ENCODE measurements at regions not wholly inside any gene's neighbourhood (a gene's known extent, or its start where the extent isn't known, plus 50 kb on each side); places are given as distances from the start of the nearest gene placed in this dataset.

DNA sequence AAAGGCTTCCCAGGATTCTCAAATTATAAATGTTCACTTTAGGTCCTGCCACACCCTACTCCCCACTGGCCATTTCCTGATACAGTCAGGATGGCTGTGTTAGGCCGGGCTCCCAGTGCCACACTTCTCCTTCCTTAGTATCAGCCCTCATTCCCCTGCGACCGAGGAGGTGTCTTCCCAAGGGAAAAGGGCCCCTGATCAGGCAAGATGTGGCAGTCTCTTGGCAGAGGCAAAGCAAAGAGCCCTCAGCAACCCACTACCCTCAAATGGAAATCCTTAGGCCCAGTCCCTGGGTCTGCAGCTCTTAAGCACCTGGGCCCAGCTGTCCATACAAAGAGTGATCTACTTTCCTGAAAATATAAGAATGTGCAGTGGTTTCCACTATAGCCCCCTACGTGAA, 96.5 kb upstream of the VASH1 start:
- no peak for DNase-seq (ENCODE audit: low spot score)

- DNase-seq (ENCODE audit: low spot score), result no peak
Measured at GRCh38 chr14:76666746-76667145, 94.5 kb upstream of the VASH1 start.

DNA sequence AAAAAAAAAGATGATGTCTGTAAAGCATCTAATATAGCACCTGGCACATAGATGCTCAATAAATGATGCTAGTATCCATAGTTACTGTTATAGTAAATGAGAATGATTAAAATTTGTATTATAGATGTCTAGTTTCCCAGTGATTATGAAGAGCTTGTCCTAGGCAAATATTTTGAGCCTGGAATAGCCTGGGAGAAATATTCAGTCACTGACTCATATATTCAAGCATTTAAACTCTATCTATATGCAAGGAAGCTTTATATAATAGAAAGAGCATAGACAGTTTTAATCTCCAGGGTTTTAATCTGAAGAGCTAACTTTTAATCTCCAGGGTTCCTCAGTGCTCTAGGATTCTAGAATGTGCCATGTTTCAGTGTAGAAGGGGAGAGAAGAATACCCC, 91.5 kb upstream of the VASH1 start:
- DNase-seq (ENCODE audit: low spot score), result no peak

DNA sequence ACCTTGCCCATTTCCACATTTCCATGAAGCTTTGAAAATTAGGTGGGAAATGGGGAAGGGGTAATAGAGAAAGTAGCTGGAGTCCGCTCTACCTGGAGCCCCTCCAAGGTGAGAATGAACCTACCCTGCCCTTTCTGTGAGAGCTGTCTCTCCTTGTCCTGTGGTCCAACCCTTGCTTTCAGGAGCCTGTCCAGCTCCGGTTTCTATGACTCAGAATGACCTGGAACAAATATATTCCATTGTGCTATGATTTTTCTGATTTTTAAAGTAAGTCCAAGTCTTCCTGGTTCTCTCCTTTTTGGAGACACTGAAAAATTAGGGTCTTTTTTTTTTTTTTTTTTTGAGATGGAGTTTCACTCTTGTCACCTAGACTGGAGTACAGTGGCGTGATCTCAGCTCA, 89.1 kb upstream of the VASH1 start:
- no peak for DNase-seq (ENCODE audit: low spot score)

GRCh38 chr14:76673261-76673660, 88.0 kb upstream of the VASH1 start:
- no peak for DNase-seq (ENCODE audit: low spot score)

- no peak for DNase-seq (ENCODE audit: low spot score)
Measured at GRCh38 chr14:76675046-76675445, 86.2 kb upstream of the VASH1 start.

- no peak for DNase-seq (ENCODE audit: low spot score)
Measured at GRCh38 chr14:76676539-76676938, 84.7 kb upstream of the VASH1 start.

DNA sequence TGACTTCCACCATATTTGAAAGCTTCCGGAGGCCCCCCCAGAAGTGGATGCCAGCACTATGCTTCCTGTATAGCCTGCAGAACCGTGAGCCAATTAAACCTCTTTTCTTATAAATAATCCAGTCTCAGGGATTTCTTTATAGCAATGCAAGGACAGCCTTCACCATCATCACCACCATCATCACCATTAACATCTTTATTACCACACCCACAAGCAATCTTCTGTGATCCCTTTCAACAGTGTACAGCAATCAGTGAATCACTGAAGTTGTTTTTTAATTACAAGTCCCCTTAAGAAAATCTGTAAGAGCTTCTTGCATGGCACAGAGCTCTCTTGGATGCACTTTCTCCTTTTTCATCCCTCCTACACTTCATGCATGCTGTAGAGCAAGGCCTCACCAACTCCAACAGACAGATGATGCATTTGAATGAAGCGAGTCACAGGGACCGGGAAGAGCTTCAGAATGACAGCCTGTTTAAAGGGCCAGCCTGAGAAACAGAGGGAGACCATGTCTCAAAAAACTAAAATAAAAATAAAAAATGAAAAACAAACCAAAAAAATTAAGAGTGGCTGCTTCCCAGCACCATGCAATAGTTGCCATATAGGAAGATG, 83.6 kb upstream of the VASH1 start:
- no peak for DNase-seq (ENCODE audit: low spot score)

DNA sequence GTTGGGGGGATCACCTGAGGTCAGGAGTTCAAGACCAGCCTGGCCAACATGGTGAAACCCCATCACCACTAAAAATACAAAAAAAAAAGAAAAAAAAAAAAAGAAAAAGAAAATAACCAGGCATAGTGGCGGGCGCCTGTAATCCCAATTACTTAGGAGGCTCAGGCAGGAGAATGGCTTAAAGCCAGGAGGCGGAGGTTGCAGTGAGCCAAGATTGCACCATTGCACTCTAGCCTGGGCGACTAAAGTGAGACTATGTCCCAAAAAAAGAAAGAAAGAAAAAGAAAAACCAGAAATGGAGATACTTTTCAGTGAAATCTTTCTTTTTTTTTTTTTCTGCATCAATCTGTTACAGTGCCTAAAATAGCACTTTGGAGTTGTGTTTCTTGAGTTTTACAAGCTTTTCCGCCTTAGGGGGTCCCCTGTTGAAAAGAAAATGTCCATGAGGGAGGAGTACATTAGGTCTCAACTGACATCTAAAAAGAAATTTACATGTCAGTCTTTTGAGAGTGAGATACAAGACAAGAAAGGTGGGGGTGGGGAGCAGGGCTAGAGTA, 82.9 kb upstream of the VASH1 start:
- no peak for DNase-seq (ENCODE audit: low spot score)

DNA sequence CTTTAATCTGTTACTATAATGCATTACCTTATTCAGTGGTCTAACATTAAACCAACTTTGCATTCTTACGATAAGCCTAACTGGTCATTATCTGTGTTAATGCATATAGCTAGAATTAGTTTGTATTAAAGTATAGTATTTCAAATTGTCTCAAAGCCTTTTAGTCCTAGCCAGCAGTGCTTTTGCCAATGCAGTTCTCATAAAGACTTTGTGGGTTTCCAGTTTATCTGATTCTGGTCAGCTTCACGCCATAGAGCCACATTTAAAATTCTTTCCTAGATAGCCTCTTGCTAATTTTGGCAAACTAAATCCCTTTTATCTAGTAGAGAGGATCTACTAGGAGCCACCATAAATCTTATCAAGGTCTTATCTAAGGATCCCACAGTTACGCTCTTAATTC, 78.9 kb upstream of the VASH1 start:
- DNase-seq (ENCODE audit: low spot score), result no peak

- no peak for DNase-seq (ENCODE audit: low spot score)
Measured at GRCh38 chr14:76686646-76687045, 74.6 kb upstream of the VASH1 start.

GRCh38 chr14:76687611-76688382, 73.5 kb upstream of the VASH1 start:
- DNase-seq (ENCODE audit: low spot score), result no peak

GRCh38 chr14:76688383-76688671, 72.9 kb upstream of the VASH1 start:
- no peak for DNase-seq (ENCODE audit: low spot score)

DNA sequence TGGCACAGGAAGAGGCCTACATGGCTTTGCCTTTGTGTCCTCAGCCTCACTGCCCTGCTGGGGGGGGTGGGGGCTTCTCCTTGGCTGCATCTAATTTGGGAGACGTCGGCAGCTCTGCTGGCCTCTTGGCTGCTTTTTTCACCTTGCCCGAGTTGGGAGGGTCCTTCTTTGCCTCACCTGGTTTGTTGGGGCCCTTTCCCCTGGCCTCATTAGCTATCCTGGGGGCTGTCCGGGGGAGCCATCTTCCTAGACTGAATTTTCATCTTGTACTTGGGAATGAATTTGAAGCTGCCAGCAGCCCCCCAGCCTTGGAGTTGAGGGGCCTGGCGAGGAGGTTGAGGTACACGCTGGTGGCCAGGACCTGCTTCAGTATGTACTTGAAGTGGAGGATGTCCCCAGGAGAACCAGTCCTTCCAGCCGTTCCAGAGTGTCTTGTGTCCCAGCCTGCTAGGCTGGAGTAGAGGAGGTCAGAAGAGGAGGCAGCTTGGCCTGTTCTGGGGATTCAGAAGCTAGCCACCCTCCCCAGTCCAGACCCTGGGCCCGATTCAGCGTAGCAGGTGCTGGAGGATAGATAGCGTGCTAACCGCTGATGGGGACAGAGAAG, 70.7 kb upstream of the VASH1 start:
- DNase-seq (ENCODE audit: low spot score), result no peak

GRCh38 chr14:76694106-76694505, 67.2 kb upstream of the VASH1 start:
- no peak for DNase-seq (ENCODE audit: low spot score)

DNA sequence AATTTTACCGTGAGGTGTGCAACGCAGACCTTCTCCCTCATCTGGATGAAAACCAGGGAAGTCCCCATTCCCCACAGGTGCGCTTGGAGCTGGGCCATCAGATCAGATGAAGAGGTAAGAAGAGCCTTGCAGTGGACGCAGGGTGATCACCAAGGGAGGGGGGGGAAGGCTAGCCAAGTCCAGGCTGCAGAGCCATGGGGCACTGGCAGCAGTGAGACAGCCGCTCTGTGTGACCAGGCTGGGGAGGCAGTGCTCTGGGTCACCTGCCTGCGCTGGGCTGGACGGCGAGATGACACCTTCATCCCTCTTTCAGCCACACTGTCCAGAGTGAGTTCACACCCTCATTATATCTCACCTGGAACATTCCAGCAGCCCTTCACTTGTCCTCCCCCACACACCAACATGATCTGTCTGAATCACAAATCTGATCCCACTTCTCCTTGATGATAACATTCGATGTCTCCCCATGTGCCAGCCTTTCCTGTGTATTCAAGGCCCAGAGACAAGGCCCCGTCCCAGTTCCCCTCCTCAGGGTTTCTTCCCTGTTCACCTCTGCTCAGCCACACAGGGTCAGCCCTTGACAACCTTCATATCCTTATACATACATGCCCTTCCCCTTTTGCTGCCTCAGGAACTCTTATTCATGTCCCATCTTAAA, 65.9 kb upstream of the VASH1 start:
- DNase-seq (ENCODE audit: low spot score), result no peak

DNA sequence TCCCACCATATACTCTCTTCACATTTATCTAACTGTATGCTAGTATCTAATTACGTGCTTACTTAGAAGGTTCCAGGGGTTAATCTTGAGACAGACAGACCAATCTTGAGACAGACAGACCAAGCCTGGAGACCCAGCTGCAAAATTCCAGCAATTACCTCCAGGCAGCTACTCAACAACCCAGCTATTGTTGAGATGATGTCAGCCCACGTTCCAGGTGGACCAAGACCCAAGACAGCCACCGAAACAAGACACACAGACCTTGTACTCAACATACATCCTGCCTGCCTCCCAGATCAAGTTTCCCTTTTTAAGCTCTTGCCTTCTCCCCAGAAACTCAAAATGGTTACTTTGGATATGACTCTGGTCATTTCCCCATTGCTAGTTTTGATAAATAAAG, 64.9 kb upstream of the VASH1 start:
- no peak for DNase-seq (ENCODE audit: low spot score)

DNA sequence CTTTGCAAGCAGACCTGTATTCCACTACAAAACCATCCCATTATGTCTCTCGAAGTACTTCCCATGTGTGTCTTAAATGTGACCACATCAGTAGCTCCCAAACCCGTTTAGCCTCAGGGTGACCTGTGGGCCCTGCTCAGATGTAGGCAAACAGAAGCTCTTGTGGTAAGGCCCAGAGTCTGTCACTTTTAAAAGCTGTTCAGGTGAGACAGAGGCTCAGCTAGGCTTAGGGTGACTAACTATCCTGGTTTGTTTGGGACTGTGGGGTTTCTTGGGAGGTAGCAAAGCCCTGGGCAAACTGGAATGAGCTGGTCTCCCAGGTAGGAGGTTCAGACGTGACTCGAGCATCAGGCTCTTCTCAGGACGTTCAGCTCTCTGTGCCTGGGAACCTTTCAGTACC, 64.5 kb upstream of the VASH1 start:
- DNase-seq (ENCODE audit: low spot score), result peak; percentile 54

DNA sequence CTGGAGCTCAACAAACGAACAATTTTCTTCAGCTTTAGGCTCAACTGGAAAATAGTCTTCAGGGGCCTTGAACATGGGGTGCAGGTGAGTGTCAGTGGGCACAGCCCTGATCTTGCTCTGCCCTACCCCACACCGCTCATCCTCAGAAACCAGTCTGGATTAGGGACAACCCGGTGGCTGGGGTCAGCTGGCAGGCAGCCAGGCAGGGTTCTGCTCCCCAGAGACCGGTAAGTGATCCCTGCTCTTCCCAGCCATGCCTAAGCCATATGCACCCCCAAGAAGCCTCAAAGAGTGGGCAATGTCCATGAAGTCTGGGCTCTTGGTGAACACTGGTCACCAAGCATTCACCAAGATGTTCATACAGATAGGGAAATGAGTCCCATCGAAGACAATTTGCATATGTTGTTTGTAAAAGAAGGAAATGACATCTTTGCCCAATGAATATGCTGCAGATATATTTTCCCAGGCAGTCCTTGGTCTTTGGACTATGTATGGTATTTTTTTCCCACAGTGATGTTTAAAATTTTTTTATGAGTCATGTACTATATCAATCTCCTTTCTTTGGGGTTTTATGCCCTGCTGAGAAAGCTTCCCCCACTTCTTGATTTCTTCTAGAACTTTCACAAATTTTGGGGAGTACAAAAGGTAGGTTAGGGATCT, 63.9 kb upstream of the VASH1 start:
- DNase-seq (ENCODE audit: low spot score), result no peak

GRCh38 chr14:76698191-76698590, 63.1 kb upstream of the VASH1 start:
- no peak for DNase-seq (ENCODE audit: low spot score)

DNA sequence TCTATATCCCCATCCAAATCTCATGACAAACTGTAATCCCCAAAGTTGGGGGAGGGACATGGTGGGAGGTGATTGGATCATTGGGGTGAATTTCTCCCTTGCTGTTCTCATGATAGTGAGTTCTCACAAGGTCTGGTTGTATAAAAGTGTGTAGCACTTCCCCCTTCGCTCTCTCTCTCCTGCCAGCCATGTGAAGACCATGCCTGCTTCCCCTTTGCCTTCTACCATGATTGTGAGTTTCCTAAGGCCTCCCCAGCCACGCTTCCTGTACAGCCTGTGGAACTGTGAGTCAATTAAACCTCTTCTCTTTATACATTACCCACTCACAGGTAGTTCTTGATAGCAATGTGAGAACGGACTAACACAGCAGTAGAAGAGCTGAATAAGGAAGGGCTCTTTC, 62.6 kb upstream of the VASH1 start:
- no peak for DNase-seq (ENCODE audit: low spot score)

DNA sequence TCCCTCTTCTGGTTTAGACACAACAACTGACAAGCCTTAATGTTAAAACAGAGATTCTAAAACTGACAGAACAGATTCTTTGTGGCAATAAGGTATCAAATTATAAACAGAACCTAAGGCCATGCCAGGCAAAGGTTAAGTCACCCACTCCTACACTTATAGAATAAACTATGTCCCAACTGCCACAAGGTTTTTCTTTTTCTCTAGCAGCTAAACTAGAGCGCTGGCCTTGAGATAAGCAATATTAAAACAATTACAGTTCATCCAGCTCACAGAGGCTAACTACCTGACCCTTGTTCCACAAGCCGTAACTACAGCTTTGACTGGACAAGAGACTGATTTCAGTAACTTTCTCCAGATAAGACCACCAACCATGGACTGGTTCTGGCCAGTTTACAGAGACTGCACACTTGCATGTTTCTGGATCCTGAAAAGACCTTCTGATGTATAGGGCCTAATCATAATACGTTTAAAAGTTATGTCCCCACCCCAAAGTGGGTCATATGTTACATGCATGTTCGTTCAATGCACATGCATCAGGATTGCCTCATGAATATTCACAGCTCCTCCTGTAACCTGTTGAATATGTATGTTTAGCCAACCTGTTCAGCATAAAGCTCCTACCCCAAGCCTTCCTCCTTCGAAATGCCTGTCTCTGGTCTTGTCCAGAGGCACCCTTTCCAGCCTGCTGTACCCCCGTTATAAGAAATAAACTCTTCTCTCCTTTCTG, 61.9 kb upstream of the VASH1 start:
- no peak for DNase-seq (ENCODE audit: low spot score)
